HG03097 (cell line): ENCODE measurements at regions not wholly inside any gene's neighbourhood (a gene's known extent, or its start where the extent isn't known, plus 50 kb on each side); places are given as distances from the start of the nearest gene placed in this dataset.
"Not testable (repeated sequence)": the region's sequence is repeated elsewhere in the genome, so short reads cannot be mapped to it uniquely, and the experiment has no call there.

Experiments used
- ATAC-seq: cut with Tn5 transposase; IDR thresholded peaks from one replicate; pipeline ENCODE4 v1.9.1; 2021; ENCODE audit not compliant: unreplicated experiment, low FRiP score

DNA sequence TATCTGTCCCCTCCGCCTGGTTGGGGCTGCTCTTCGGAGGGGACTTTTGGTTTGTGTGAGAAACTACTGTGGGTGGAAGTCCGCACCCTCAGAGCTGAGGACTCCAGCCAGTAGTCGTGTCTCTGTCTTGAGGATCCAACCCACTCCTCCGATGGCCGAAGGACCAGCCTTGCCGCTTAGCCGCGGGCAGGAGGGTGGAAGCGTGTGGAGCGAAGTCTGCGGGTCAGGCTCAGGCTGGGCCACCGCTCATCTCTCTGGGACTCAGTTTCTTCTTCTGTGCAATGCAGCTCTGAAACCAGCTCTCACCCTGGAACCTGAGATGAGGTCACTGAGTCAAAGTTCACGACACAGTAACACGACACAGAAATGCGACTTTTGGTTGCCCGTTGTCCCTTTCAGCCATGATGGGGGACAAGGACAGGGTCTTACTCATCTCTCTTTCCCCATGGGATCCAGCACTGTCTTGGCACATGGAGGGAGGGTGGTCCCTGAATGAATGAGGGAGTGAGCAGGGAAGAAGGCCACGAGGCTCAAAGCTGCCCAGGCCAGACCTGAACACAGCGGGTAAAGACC is 133.3 kb upstream of the PODXL start:
- ATAC-seq: no peak

DNA sequence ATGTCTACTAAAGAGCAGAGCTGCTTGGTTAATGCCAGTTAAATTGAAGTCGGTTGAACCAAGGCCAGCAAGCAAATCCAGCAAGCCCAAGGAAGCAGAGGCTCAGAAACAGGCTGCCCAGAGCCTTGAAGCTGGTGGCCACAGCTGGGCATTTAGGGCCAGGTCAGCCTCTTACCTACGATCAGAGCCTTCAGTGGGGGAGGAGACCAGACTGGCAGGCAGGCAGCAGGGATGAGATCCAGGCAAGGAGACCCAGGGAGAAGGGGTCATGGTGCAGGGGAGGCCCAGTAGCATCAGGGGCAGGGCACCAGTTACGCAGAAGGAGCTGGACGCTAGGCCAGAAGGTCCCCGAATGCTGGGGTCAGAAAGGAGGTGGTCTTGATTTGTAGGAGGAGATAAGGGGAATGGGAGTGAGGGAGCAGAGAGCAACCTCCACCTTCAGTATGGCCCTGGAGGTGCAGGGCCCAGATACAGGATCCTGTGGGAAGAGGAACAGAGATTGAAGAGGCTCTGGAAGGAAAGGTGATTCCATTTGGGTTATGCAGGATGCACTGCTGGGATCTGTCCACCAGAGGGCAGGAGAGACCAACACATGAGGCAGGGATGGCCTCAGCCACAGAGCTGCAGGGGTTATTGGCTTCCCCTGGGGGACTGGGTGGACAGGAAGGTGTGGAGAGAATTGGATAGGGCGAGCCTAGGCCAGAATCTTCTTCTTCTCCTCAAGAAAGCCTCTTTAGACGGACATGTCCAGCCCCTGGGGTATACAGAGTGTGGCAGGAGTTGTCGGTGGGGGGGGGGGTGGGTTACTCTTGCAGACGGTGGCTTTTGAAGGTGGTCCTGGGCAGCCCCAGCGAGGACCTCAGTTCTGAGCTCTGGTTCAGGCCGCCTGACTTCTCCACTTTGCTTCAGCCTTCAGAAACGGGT is 132.6 kb upstream of the PODXL start:
- ATAC-seq: no peak

DNA sequence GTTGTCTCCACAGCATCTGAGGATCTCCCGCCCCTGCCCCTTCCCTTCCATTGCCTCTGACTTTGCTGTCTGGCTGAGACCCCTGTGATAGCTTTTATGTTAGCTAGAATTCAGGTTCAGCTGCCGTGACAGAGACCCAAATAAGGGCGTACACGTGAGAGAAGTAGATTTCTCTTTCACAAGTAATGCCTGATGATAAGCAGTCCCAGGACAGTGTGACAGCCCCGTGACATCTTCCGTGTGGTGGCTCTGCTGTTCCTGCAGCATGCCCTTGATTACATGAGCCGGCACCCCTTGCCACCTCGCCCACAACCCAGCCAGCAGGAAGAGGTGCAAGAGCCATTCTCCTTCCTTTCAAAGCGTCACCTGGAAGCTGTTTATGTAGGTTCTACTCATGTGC is 130.9 kb upstream of the PODXL start:
- no peak for ATAC-seq

DNA sequence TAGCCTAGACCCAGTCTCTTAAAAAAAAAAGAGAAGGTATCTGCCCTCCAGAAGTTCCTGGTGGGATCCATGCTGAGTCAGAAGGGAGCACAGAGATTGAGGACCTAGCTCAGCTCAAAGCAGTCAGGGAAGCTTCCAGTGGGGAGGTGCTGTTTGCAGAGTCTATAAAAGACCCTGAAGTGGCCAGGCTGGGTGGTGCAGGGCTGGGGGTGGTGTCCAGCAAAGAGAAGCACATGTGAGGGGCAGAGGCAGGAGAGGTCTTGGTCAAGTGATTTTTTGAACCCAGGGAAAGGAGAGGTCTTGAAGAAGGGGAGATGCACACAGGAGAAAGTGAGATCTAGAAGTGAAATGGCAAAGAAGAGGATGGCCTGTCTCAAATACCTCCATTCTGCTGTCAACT is 130.4 kb upstream of the PODXL start:
- no peak for ATAC-seq

DNA sequence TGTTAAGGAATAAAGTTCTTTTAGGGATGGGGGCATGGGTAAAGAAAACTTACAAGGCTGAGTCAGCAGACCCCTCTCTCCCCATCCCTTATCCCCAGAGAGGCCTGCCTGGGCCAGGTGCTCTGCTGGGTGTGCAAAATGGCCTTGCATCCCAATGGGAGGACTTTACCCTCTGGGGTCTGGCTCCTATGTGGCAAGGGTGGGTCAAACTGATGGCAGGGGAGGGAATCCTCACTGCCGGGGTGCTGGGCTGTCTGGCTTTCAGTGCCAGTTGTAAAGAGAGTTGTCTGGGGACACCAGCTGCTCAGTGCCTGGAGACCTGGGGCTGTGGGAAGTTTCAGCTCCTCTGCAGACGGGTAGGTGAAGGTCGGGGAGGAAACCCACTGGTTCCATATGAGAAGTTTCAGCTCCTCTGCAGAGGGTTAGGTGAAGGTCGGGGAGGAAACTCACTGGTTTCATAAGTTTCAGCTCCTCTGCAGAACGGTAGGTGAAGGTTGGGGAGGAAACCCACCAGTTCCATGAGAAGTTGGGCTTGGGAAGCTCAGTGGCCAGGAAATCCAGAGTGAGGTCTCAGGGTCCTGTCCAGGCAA is 127.2 kb upstream of the PODXL start:
- ATAC-seq: no peak

DNA sequence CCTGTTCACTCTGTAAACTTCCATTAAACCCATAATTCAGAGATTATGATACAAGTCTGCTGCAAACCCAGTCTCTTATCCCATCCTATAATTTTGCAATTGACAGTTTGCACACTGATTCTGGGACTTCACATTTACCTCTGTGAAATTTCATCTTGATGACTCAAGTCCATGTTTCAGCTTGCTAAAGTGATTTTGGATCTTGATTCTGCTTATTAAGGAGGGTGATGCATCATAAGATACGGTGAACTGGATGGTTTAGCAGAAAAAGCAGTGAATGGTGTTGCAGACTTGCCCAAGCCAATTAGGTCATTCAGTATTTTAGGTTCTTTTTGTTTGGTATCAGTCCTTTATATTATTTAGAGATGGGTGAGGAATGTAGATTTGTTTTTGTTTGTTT is 125.5 kb upstream of the PODXL start:
- no peak for ATAC-seq

DNA sequence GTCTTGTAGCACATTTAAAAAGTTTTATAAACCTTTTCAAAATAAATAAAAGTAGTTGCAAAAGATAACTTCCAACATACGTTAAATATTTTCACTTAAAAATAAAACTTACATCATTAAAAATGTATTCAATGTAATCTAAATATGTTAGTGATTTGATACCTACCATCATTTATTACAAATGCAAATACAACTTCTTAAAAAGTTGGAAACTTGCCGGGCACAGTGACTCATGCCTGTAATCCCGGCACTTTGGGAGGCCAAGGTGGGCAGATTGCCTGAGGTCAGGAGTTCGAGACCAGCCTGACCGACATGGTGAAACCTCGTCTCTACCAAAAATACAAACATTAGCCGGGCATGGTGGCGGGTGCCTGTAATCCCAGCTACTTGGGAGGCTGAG is 122.6 kb upstream of the PODXL start:
- not testable (repeated sequence) for ATAC-seq

DNA sequence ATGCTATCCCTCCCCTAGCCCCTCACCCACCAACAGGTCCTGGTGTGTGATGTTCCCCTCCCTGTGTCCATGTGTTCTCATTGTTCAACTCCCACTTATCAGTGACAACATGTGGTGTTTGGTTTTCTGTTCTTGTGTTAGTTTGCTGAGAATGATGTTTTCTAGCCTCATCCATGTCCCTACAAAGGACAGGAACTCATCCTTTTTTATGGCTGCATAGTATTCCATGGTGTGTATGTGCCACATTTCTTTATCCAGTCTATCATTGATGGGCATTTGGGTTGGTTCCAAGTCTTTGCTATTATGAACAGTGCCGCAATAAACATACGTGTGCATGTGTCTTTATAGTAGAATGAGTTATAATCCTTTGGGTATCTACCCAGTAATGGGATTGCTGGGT is 120.4 kb upstream of the PODXL start:
- not testable (repeated sequence) for ATAC-seq

DNA sequence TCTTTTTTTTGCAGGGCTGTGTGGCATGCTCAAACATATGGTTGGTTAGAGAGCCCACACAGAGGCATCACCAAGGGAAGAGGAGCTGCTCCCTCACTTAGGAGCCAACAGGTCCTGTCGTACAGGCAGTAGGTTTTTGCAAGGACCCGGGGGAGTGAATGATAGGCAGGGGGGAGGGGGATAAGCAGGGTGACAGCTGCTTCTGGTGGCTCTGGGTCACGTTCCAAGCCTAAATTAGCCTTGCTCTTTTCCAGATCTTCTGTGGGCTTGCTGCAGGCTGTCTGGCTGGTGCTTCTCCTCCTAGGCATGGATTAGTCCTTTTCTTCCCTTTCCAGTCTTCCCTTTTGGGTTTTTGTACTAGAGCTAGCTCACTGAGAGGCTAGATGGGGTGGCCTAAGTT is 117.7 kb upstream of the PODXL start:
- ATAC-seq: no peak

DNA sequence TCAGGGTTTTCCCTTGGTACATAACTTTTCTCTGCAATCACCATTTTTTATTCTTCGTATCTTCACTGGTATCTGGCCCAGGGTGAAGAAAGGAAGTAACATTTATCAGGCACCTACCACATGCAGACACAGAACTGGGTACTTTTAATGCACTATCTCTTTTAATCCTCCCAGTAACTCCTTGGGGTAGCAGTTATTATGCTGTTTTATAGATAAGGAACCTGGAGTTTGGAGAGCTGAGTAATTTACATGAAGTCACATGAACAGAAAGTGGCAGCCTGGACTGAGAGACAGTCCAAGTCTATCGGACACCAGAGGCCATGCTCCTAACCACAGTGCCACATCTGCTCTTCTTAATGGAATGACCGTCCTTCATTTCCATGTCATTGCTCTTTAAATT is 117.1 kb upstream of the PODXL start:
- no peak for ATAC-seq

DNA sequence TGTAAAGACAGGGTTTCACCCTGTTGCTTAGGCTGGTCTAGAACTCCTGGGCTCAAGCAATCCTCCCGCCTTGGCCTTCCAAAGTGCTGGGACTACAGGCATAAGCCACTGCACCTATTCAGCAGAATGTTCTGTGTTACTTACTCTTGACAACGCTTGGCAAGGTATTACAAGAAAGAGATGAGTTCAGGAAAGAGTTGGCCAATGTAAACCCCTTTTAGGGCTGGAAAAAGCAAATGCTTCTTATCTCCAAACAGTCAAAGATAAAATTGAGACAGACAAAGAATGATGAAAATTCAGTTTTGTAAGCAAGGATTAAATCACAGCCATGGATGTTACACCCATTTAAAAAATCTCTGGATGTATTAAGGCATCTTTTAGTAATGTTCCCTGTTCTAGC is 114.0 kb upstream of the PODXL start:
- no peak for ATAC-seq

DNA sequence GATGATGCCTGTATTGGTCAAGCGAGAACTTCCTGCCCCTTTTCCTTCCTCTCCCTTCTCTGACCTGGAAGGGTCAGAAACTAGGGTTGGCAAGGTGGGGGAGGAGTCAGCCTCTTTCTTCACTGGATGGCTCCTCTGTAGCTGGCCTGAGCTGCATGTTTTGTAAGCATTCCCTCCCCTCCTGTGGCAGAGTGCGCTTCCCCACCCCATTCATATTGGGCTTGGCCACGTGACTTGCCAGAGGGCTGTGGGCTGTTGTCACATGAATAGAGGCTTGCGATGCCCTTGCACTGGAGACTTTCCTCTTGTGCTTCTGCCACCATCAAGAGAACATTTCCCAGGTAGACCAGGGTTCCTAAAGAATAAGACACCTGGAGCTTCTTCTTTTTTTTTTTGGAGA is 111.3 kb upstream of the PODXL start:
- no peak for ATAC-seq

DNA sequence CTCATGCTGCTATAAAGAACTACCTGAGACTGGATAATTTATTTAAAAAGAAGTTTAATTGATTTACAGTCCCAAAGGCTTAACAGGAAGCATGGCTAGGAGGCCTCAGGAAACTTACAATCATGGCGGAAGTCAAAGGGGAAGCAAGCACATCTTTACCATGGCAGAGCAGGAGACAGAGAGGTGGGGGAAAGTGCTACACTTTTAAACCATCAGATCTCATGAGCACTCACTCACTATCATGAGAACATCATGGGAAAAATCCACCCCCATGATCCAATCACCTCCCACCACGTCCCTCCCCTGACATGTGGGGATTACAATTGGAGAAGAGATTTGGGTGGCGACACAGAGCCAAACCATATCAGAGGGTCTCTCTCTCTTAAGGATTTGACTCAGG is 108.6 kb upstream of the PODXL start:
- no peak for ATAC-seq

DNA sequence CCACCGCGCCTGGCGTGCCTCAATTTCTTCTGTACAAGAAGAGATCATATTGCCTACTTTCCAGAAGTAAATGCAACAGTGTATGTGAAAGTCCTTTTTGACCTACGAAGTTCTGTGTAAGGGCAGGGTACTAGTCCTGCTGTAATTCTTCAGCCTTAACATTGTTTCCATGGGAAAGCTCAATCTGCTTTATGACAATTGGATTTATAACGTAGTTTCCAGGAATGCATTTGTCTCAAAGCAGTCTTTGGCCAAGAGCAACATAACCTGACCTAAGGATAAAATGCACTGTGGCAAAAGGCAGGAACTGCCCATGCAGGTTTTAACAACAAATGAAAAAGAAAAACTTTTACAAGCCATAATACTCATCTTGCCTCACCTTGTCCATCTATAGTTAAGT is 108.1 kb upstream of the PODXL start:
- ATAC-seq: no peak

DNA sequence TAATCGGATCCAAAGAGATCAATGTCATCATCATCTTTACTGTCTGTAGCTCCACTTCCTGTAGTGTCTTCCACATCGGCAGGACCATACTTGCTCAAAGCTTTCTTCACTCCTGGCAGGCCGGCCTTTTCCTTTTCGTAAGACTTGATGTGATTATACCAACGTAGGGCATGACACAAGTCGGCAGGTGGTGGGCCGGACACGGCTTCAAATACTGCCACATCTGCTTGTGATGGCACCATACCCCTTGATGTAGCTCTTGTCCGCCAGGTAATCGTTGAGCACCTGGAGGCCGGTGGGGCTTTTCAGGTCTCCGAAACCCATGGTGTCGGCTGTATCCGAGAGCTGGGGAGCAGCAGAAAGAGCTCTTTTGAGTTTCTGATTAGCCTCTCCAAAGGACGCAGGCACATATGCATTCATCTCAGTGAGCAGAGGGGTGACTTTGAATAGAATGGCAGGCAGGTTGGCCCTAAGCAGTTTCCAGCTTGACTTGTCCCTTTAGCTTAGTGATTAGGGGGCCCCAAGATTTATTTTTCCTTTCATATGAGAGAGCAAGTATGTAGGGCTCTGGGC is 106.0 kb upstream of the PODXL start:
- not testable (repeated sequence) for ATAC-seq

DNA sequence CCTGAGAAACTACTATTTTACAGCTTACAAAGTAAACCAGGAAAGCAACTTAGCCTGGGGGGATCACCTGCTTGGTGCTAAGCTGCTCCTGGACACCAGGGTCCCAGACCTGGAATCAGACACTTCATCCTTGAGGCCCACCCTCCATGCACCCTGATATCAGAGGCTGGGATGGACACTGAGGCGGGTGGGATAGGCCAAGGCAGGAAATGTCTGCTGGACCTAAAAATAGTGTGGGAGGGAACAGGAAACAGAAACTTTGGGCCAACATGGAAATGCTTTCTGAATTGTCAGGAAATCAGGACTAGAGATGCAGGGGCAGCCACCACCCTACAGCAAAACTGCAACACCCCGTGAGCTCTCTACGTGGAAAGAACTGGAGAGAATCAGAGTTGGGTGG is 101.5 kb upstream of the PODXL start:
- ATAC-seq: no peak

DNA sequence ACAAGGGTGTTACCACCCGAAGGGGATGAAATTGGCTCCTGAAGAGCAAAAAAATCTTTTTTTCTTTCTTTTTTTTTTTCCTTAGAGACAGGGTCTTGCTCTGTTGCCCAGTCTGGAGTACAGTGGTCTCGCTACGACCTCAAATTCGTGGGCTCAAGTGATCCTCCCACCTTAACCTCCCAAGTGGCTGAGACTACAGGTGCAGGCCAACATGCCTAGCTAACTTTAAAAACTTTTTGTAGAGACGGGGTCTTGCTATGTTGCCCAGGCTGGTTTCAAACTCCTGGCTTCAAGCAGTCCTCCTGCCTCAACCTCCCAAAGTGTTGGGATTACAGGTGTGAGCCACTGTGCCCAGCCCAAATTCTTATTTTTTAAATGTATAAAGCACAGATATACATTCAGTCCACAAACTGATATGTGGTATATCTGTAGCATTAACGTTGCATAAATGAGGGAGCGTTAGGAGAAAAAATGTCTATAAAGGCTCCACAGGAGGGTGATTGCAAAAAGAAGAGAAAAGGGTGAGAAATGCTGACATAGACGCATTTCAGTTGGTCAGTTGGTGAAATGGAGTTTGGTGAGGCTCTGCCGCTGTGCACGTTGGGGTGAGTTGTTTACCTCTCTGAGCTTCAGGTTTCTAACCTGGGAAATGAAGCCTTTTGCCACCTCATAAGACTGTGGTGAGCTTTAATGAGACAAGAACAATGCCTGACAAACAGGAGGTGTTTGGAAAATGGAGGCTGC is 100.7 kb upstream of the PODXL start:
- no peak for ATAC-seq

DNA sequence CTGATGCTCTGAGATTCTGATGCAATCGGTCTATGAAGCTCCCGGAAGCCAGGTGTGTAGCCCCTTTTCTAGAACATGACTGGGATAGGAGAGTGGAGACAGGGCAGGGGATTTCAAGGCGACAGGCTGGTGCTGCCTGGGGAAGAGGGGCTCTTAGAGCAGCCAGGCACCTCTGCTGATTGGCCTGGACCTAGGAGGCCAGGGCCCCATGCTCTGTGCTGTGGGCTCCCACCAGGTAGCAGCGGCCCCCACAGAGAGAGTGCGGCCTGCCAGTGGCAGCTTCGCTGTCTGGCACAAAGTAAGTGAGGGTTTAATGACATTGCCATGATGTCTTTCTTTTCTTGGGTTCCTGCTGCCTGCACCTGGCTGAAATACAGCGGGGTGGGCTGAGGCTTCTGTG is 99.4 kb upstream of the PODXL start:
- no peak for ATAC-seq

DNA sequence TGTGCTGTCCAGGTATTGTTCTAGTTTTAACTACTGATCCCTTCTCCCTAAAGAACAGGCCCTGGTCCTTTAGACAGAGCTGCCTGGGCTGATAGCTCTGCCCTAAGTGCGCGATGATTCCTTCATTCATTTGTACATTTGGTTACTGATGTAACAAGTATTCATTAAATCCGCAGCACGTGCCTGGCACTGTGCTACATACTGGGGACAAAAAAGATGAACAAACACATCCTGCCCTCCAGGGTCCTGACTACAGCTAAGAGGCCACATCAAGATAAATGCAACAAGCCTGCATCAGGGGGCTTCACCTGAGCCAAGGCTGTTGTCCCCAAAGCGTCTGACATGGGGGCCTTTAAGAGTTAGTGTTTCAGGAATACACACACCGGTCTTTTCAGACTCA is 99.0 kb upstream of the PODXL start:
- ATAC-seq: no peak

DNA sequence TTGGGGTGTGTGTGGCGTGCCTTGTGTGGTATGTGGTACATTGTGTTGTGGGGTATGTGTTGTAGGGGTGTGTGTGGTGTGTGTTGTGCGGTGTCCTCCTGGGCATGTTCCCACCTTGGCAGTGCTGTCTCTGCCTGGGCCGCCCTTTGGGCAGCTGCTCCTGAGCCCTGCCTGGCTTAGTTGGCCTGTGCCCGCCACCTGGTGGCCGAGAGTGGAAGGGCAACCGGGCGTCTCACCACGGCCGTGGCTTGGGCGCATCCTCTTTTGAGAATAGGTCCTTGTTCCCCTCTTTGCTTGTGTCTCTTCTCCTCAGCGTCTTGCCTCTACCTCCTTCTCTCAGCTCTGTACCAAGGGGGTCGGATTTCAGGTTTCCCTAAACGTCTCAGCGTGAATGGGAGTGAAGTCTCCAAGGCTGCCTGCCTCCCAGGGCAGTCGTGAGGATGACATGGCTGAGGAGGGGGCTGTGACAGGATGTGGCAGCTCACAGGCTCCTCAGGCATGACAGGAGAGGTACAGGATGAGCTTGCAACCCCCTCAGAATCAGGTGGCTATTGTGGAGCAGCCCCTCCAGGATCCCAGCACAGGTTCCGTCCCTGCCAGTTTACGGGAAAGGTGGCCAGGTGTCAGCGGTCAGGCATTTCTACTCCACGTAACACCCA is 98.4 kb upstream of the PODXL start:
- ATAC-seq: peak; percentile 77

DNA sequence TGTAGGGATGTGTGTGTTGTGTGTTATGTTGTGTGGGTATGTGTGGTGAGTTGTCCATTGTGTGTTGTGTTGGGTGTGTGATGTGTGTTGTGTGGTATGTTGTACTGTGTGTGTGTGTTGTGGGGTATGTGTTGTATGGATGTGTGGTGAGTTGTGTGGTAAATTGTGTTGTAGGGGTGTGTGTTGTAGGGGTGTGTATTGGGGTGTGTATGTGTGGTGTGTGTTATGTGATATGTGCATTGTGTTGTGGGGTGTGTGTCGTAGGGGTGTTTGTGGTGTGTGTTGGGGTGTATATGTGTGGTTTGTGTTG is 97.8 kb upstream of the PODXL start:
- no peak for ATAC-seq
